Right lung (tissue), 2 donors: ENCODE measurements at regions not wholly inside any gene's neighbourhood (a gene's known extent, or its start where the extent isn't known, plus 50 kb on each side); places are given as distances from the start of the nearest gene placed in this dataset.
"Not testable (repeated sequence)": the region's sequence is repeated elsewhere in the genome, so short reads cannot be mapped to it uniquely, and the experiment has no call there.

ENCODE experiments used
- DNase-seq, 2 donors: peaks; one replicate each; pipeline ENCODE4 v3.0.0-alpha.2; 2013

GRCh38 chrX:115911967-115912366 is 258.6 kb upstream of the AGTR2 start:
- no peak for DNase-seq

GRCh38 chrX:115912372-115912897 is 258.1 kb upstream of the AGTR2 start:
- no peak for DNase-seq

GRCh38 chrX:115913575-115913974 is 257.0 kb upstream of the AGTR2 start:
- no peak for DNase-seq

GRCh38 chrX:115915625-115916024 is 254.9 kb upstream of the AGTR2 start:
- DNase-seq = not testable (repeated sequence)

GRCh38 chrX:115929480-115929879 is 241.1 kb upstream of the AGTR2 start:
- no peak for DNase-seq

- DNase-seq = no peak
Observed at GRCh38 chrX:115936008-115936407, 234.5 kb upstream of the AGTR2 start.

- DNase-seq = no peak
Observed at GRCh38 chrX:115939070-115939469, 231.5 kb upstream of the AGTR2 start.

GRCh38 chrX:115939636-115940160 is 230.8 kb upstream of the AGTR2 start:
- no peak for DNase-seq

GRCh38 chrX:115940348-115940747 is 230.2 kb upstream of the AGTR2 start:
- no peak for DNase-seq

- DNase-seq = peak; percentile 85 to 89
Observed at GRCh38 chrX:115940888-115941332, 229.6 kb upstream of the AGTR2 start.

- DNase-seq = no peak
Observed at GRCh38 chrX:115941388-115941787, 229.2 kb upstream of the AGTR2 start.

- DNase-seq = no peak
Observed at GRCh38 chrX:115946059-115946458, 224.5 kb upstream of the AGTR2 start.

- DNase-seq = no peak
Observed at GRCh38 chrX:115948018-115948923, 222.3 kb upstream of the AGTR2 start.

- DNase-seq = peak; percentile 56 to 67
Observed at GRCh38 chrX:115949900-115950822, 220.4 kb upstream of the AGTR2 start.

- no peak for DNase-seq
Observed at GRCh38 chrX:115952417-115953092, 218.0 kb upstream of the AGTR2 start.

- DNase-seq = no peak
Observed at GRCh38 chrX:115957862-115958490, 212.6 kb upstream of the AGTR2 start.

- no peak for DNase-seq
Observed at GRCh38 chrX:115958687-115959359, 211.7 kb upstream of the AGTR2 start.

GRCh38 chrX:115960440-115961084 is 210.0 kb upstream of the AGTR2 start:
- DNase-seq = no peak

- DNase-seq = no peak
Observed at GRCh38 chrX:115966920-115967319, 203.6 kb upstream of the AGTR2 start.
